ENCODE measurements at regions not wholly inside any gene's neighbourhood (a gene's known extent, or its start where the extent isn't known, plus 50 kb on each side); places are given as distances from the start of the nearest gene placed in this dataset.
"Not testable (repeated sequence)": the region's sequence is repeated elsewhere in the genome, so short reads cannot be mapped to it uniquely, and the experiment has no call there.

GRCh38 chrX:45479835-45480422 lies 279.3 kb upstream of the DIPK2B start:
- no peak for DNase-seq (ENCODE audit: low read depth)

GRCh38 chrX:45479196-45479834 lies 278.6 kb upstream of the DIPK2B start:
- DNase-seq (ENCODE audit: low read depth), result no peak

- no peak for DNase-seq (ENCODE audit: low read depth)
Measured at GRCh38 chrX:45472968-45473367, 272.3 kb upstream of the DIPK2B start.

- not testable (repeated sequence) for DNase-seq (ENCODE audit: low read depth)
Measured at GRCh38 chrX:45467537-45467936, 266.9 kb upstream of the DIPK2B start.

- not testable (repeated sequence) for DNase-seq (ENCODE audit: low read depth)
Measured at GRCh38 chrX:45455732-45456131, 255.1 kb upstream of the DIPK2B start.

- DNase-seq (ENCODE audit: low read depth), result no peak
Measured at GRCh38 chrX:45454290-45454689, 253.6 kb upstream of the DIPK2B start.

- no peak for DNase-seq (ENCODE audit: low read depth)
Measured at GRCh38 chrX:45449982-45450381, 249.3 kb upstream of the DIPK2B start.

- DNase-seq (ENCODE audit: low read depth), result no peak
Measured at GRCh38 chrX:45447995-45448394, 247.3 kb upstream of the DIPK2B start.

GRCh38 chrX:45447331-45447730 lies 246.7 kb upstream of the DIPK2B start:
- DNase-seq (ENCODE audit: low read depth), result no peak

GRCh38 chrX:45445745-45446412 lies 245.2 kb upstream of the DIPK2B start:
- DNase-seq (ENCODE audit: low read depth), result no peak

GRCh38 chrX:45437186-45437585 lies 236.5 kb upstream of the DIPK2B start:
- no peak for DNase-seq (ENCODE audit: low read depth)

- no peak for DNase-seq (ENCODE audit: low read depth)
Measured at GRCh38 chrX:45435481-45435880, 234.8 kb upstream of the DIPK2B start.

GRCh38 chrX:45434231-45434630 lies 233.6 kb upstream of the DIPK2B start:
- no peak for DNase-seq (ENCODE audit: low read depth)

GRCh38 chrX:45428831-45429230 lies 228.2 kb upstream of the DIPK2B start:
- DNase-seq (ENCODE audit: low read depth), result no peak

GRCh38 chrX:45424326-45424725 lies 223.7 kb upstream of the DIPK2B start:
- no peak for DNase-seq (ENCODE audit: low read depth)

- no peak for DNase-seq (ENCODE audit: low read depth)
Measured at GRCh38 chrX:45422216-45422925, 221.7 kb upstream of the DIPK2B start.

GRCh38 chrX:45421806-45422205 lies 221.1 kb upstream of the DIPK2B start:
- DNase-seq (ENCODE audit: low read depth), result no peak

GRCh38 chrX:45404206-45404605 lies 203.5 kb upstream of the DIPK2B start:
- no peak for DNase-seq (ENCODE audit: low read depth)

GRCh38 chrX:45401923-45402322 lies 201.2 kb upstream of the DIPK2B start:
- DNase-seq (ENCODE audit: low read depth), result no peak

- not testable (repeated sequence) for DNase-seq (ENCODE audit: low read depth)
Measured at GRCh38 chrX:45400951-45401725, 200.5 kb upstream of the DIPK2B start.

GRCh38 chrX:45400027-45400779 lies 199.5 kb upstream of the DIPK2B start:
- DNase-seq (ENCODE audit: low read depth), result no peak

All from stimulated activated CD4-positive, alpha-beta T cell treated with anti-CD3 and anti-CD28 coated beads, Interleukin-2, amount 100 ng/mL, for 4 hours (primary cell).